Suprapubic skin (tissue), 4 donors: ENCODE measurements at regions not wholly inside any gene's neighbourhood (a gene's known extent, or its start where the extent isn't known, plus 50 kb on each side); places are given as distances from the start of the nearest gene placed in this dataset.

ENCODE experiments used
- EP300 ChIP-seq: sonication (generic); formaldehyde crosslinking; IDR thresholded peaks from one replicate; pipeline ENCODE4 v1.6.1; 2017; ENCODE audit warnings: antibody characterized with exemption
- POLR2A ChIP-seq, 2 donors: fragments of 450-650 bp; IDR thresholded peaks; one replicate each; pipeline ENCODE4 v1.6.1; 2017; ENCODE audit warnings: antibody characterized with exemption in 2 of 2, mild to moderate bottlenecking in 2 of 2, moderate library complexity in 2 of 2
- POLR2AphosphoS5 ChIP-seq, 3 donors: sonication (generic); formaldehyde crosslinking; IDR thresholded peaks; one replicate each; pipeline ENCODE4 v1.6.1; 2017; ENCODE audit warnings: antibody characterized with exemption in 3 of 3
- TF ChIP-seq, protein P1 (sequence below), 2 donors: fragments of 200-600 bp in 1 of 2; fragments of 450-650 bp in 1 of 2; sonication (generic) in 1 of 2; IDR thresholded peaks; one replicate each; pipeline ENCODE4 v1.5.1; 2016 to 2019; ENCODE audit warnings: antibody characterized with exemption in 2 of 2, mild to moderate bottlenecking in 1 of 2, moderate library complexity in 1 of 2

DNA sequence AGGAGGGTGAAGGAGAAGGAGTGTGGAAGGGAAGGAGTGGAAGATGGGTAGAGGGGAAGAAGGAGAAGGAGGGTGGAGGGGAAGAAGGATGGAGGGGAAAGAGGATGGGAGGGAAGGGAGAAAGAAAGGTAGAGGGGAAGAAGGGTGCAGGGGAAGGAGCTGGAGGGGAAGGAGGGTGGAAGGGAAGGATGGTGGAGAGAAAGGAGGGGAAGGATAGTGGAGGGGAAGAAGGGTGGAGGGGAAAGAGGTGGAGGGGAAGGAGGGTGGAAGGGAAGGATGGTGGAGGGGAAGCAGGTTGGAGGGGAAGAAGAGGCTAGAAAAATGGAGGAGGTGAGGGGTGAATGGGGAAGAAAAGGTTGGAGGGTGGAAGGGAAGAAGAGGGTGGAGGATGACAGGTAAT is 927.9 kb downstream of the UQCRFS1 start:
- TF ChIP-seq POLR2A (IDR thresholded peaks at IDR 0.05) (no peak), POLR2AphosphoS5 (IDR thresholded peaks at IDR 0.05) (no peak), EP300 (no peak)
- TF ChIP-seq, protein P1, sequence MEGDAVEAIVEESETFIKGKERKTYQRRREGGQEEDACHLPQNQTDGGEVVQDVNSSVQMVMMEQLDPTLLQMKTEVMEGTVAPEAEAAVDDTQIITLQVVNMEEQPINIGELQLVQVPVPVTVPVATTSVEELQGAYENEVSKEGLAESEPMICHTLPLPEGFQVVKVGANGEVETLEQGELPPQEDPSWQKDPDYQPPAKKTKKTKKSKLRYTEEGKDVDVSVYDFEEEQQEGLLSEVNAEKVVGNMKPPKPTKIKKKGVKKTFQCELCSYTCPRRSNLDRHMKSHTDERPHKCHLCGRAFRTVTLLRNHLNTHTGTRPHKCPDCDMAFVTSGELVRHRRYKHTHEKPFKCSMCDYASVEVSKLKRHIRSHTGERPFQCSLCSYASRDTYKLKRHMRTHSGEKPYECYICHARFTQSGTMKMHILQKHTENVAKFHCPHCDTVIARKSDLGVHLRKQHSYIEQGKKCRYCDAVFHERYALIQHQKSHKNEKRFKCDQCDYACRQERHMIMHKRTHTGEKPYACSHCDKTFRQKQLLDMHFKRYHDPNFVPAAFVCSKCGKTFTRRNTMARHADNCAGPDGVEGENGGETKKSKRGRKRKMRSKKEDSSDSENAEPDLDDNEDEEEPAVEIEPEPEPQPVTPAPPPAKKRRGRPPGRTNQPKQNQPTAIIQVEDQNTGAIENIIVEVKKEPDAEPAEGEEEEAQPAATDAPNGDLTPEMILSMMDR (IDR thresholded peaks at IDR 0.05), result no peak
